ENCODE measurements at regions not wholly inside any gene's neighbourhood (a gene's known extent, or its start where the extent isn't known, plus 50 kb on each side); places are given as distances from the start of the nearest gene placed in this dataset.

GRCh38 chr15:61447981-61448380 is 218.9 kb upstream of the RORA start:
- DNase-seq: no peak
- intact Hi-C loops (cut with micrococcal nuclease): no loop called here
- ATAC-seq: no peak

DNA sequence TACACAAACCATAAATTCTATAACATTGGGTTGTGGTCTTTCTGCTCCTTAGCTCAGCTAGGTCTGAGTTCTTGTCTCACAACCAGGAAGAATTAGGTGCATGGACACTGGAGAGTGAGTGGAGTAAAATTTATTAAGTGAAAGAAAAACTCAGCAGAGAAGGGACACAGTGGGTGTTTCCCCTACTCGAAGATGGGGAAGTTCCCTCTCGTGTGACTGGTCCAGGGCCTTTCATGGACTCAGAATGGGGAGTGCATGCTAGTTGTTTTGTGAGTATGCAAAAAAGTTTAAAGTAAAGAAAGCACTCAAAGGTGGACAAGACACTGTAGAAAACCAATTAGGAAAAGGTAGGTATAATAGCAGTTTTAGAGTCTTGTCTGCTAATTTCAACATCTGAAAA is 215.5 kb upstream of the RORA start:
- no peak for DNase-seq
- intact Hi-C loops (cut with micrococcal nuclease): no loop called here

DNA sequence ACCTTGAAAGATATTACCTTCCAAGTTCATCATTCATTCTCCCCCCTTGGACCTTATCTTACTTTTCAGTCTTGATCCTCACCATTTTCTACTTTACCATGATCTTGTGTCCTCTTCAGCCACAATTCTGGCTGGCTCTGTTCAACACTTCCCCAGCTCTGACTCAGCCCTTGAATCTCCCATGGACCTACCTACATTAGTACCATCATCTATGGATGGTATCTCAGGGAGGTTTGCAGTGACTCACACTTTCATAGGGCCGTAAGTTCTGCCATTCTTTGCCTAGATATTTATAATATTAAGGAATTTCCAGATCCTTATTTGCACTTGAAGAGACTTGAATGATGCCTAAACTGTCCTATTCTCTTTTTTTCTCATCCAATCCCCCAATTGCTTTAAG is 213.7 kb upstream of the RORA start:
- ATAC-seq (no peak), DNase-seq (no peak)
- intact Hi-C loops (cut with micrococcal nuclease): no loop called here

More for the DNA sequence above, 215.5 kb upstream of the RORA start:
- ATAC-seq: no peak

GRCh38 chr15:61441891-61442290 is 212.8 kb upstream of the RORA start:
- intact Hi-C loops (cut with micrococcal nuclease): no loop called here
- DNase-seq (no peak), ATAC-seq (no peak)

DNA sequence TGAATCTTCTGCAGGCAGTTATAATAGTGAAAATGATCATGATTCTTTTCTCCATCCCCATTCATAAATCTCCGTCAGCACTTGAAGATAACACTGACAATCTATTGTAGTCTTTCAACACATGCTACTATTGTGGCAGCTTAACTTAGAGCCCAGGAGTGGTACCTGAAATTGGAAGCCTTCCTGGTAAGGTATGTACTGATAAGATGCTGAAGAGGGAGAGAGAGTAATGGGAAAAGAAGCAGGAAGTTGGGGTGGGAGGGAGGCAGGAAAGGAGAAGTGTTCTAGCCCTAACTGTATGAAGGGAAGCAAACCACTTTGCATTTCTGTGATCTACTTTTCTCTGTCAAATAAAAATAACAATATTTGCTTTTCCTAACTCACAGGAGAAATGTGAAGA is 197.4 kb upstream of the RORA start:
- intact Hi-C loops (cut with micrococcal nuclease): no loop called here
- DNase-seq (no peak), ATAC-seq (no peak)

- intact Hi-C loops (cut with micrococcal nuclease): no loop called here
- ATAC-seq: no peak
- no peak for DNase-seq
Measured at GRCh38 chr15:61425934-61426333, 196.8 kb upstream of the RORA start.

- intact Hi-C loops (cut with micrococcal nuclease): no loop called here
- ATAC-seq: no peak
- DNase-seq: no peak
Measured at GRCh38 chr15:61422773-61423172, 193.7 kb upstream of the RORA start.

DNA sequence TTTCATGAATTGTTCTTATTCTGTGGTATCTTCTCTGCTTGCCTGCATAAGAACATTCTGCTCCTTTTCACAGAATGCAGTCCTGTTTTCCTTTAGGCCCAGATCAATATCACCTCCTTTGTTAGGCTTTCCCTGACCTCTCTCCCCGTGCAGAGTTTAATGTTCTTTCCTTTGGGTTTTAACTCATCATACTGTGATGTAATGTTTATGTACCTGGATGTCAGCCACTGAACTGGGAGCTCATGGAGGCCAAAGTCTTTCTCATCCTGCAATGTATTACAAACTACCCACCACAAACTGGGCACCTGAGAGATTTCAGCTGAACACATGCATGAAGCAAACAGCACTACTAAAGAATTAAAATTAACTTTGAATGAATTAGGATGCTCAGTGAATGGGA is 192.8 kb upstream of the RORA start:
- intact Hi-C loops (cut with micrococcal nuclease): no loop called here

DNA sequence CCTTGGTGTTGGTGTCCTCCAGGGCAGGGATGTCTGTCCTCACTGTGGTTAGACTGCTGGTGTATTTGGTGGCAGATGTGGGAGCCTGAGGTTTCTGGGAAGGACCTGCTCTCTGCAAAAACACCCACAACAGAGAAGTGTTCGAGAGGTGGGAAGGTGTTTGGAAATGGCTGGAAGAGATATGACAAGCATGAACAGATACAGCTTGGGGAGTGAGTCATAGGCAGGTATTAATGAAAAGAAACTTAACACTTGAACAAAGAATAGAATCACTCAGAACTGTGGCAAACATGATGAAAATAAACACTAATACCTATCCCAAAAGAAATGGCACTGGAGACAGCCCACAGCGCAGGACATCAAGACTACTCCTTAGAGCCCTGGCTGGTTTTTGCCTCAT is 192.4 kb upstream of the RORA start:
- intact Hi-C loops (cut with micrococcal nuclease): no loop called here

More for the DNA sequence above, 192.8 kb upstream of the RORA start:
- DNase-seq (no peak), ATAC-seq (no peak)

DNA sequence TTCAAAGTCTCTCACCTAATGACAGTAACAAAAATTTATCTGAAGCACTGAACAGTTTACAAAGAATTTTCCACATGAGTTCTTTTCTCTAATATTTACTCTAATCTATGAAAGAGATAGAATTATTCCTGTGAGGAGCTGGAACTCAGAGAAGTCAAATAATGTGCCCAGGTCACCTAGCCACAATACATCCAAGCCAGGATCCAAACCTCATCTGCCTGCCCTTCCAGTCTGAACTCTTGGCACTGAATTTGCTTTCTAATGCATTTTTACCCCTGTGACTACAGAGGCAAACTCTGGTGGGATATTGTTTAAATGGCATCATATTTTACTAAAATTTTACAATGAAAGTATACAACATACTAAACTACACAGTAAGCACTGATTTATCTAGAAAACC is 191.4 kb upstream of the RORA start:
- DNase-seq: no peak
- intact Hi-C loops (cut with micrococcal nuclease): no loop called here
- ATAC-seq: no peak

More for the DNA sequence above, 192.4 kb upstream of the RORA start:
- DNase-seq: no peak
- ATAC-seq: no peak

DNA sequence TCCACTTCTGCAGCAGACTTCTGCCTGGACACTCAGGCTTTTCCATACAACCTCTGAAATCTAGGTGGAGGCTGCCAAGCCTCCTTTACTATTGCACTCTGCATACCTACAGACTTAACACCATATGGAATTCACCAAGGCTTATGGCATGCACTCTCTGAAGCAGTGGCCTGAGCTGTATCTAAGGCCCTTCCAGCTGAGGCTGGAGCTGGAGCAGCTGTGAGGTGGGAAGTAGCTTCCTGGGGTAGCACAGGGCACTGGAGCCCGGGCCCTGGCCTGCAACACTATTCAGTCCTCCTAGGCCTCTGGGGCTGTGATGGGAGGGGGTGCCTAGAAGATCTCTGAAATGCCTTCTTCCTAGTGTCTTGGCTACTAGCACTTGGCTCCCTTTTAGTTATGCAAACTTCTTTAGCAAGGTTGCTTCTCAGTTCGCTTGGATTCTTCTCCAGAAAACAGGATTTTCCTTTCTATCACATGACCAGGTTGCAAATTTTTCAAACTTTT is 186.6 kb upstream of the RORA start:
- intact Hi-C loops (cut with micrococcal nuclease): no loop called here
- no peak for ATAC-seq

DNA sequence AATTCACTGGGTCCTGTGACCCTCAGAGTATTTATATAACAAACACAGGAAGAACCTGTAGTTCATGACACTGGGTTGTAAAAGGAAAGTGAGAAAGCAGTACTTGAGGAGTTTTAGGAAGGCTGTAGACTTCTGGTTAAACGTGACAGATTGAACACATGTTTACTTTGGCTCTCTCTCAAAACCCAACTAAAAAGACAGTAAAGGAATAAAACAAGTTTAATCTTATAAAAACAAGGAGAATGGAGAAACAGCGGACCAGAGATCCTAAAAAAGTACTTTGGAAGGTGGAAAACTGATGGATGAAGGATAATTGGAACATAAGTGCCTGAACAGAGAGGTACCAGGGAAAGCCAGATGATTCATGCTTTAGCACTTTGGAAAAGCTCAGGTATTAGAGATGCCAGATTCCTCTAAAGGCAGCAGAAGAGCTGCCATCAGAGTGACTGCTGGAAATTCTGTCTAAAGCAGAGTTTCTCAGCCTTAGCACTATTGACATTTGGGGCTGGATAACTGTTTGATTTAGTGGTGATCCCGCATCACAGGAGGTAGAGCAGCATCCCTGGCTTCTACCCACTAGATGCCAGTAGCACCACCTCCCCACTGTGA is 182.9 kb upstream of the RORA start:
- DNase-seq (no peak), ATAC-seq (no peak)
- intact Hi-C loops (cut with micrococcal nuclease): no loop called here

More for the DNA sequence above, 186.6 kb upstream of the RORA start:
- DNase-seq: no peak

DNA sequence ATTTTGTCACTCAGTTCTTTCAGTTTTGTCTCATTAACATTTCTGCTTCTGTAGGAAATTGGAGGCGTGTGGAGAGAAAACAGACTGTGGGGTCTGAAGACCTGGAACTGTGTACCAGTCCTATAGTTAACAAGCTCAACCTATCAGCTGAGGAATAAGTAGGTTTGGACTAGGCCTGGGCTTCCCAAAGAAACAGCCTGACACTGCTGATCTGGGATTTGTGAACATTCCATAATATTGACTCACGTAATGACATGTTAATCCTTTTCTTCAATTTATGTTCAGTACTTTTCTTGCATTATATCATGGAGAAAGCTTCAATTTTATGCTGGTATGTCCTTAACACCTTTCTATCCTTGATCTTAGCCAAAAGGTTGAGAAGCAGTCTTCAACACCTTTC is 181.6 kb upstream of the RORA start:
- DNase-seq (no peak), ATAC-seq (no peak)
- intact Hi-C loops (cut with micrococcal nuclease): no loop called here

DNA sequence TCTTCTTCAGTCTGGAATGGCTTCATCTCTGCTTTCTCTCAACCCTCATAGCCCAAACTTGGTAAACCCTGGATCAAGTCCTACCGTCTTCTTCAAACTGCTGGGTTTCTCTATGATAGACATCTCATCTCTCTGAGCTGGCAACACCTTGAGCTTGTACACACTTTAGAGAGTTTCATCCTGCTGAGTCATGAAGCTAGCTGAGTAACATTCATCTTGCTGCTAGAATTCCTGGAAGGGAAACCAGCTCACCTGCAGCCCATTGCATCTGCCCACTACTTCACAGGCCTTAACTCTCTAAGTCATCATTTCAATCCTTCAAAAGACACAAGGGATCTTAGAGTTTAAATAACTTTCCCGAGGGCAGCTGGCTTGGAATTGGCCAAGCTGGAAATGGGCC is 175.5 kb upstream of the RORA start:
- no peak for DNase-seq
- intact Hi-C loops (cut with micrococcal nuclease): no loop called here
- ATAC-seq: no peak

- intact Hi-C loops (cut with micrococcal nuclease): no loop called here
- DNase-seq: no peak
- no peak for ATAC-seq
Measured at GRCh38 chr15:61403884-61404283, 174.8 kb upstream of the RORA start.

GRCh38 chr15:61401903-61402698 is 173.0 kb upstream of the RORA start:
- DNase-seq: no peak
- intact Hi-C loops (cut with micrococcal nuclease): no loop called here
- no peak for ATAC-seq

GRCh38 chr15:61398310-61398709 is 169.2 kb upstream of the RORA start:
- ATAC-seq (no peak), DNase-seq (no peak)
- intact Hi-C loops (cut with micrococcal nuclease): no loop called here

GRCh38 chr15:61396235-61396919 is 167.3 kb upstream of the RORA start:
- DNase-seq (no peak), ATAC-seq (no peak)
- intact Hi-C loops (cut with micrococcal nuclease): no loop called here

DNA sequence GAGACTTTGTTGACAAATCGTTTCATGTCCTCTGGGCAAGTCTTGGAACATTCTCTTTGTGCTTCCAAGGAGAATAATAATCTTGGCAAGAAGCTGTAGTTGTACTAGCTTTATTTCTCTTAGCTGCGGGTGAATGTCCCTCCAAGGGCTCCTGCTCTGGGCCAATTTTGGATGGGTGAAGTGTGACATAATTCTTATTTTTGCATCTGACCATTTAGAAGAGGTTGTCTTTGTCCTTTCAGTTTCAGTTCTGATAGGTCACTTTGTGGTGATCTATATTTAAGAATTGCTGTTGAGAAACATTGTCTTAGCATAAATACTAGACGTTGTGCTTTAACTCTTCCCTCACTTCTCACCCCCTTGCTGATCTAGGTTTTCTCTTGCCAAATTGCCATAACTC is 164.8 kb upstream of the RORA start:
- peak; percentile 84 for ATAC-seq

GRCh38 chr15:61393524-61393923 is 164.4 kb upstream of the RORA start:
- DNase-seq: no peak
- ATAC-seq: no peak
- intact Hi-C loops (cut with micrococcal nuclease): no loop called here

More for the DNA sequence above, 164.8 kb upstream of the RORA start:
- no peak for DNase-seq
- intact Hi-C loops (cut with micrococcal nuclease): no loop called here
